ENCODE measurements at regions not wholly inside any gene's neighbourhood (a gene's known extent, or its start where the extent isn't known, plus 50 kb on each side); places are given as distances from the start of the nearest gene placed in this dataset.

GRCh38 chr1:83756984-83757717 lies 241.8 kb downstream of the TTLL7 start:
- H3K27me3 ChIP-seq (ENCODE audit: insufficient read depth, poor library complexity, severe bottlenecking), result no peaks in the 10 kb centered on the region
- ATAC-seq (ENCODE audit: low read depth), result no peak
- no peak for DNase-seq (ENCODE audit: low spot score)
- TF ChIP-seq CTCF (IDR thresholded peaks at IDR 0.05; ENCODE audit: poor library complexity, severe bottlenecking), result no peak
- H3K4me3 ChIP-seq (ENCODE audit: severe bottlenecking), result no peak overlapping the region
- no peaks in the 10 kb centered on the region for H3K36me3 ChIP-seq (ENCODE audit: low read depth)
- no peaks in the 10 kb centered on the region for H3K9me3 ChIP-seq (ENCODE audit: severe bottlenecking)
- no peaks in the 10 kb centered on the region for H3K4me1 ChIP-seq (ENCODE audit: insufficient read depth, poor library complexity, severe bottlenecking)
- no peak overlapping the region for H3K27ac ChIP-seq (ENCODE audit: poor library complexity, severe bottlenecking)

GRCh38 chr1:83751602-83752001 lies 247.3 kb downstream of the TTLL7 start:
- TF ChIP-seq CTCF (IDR thresholded peaks at IDR 0.05; ENCODE audit: poor library complexity, severe bottlenecking), result no peak
- DNase-seq (ENCODE audit: low spot score) (no peak), ATAC-seq (ENCODE audit: low read depth) (no peak)
- Histone ChIP-seq H3K27me3 (ENCODE audit: insufficient read depth, poor library complexity, severe bottlenecking) (no peaks in the 10 kb centered on the region), H3K27ac (ENCODE audit: poor library complexity, severe bottlenecking) (no peak overlapping the region), H3K4me3 (ENCODE audit: severe bottlenecking) (no peak overlapping the region), H3K4me1 (ENCODE audit: insufficient read depth, poor library complexity, severe bottlenecking) (no peaks in the 10 kb centered on the region), H3K9me3 (ENCODE audit: severe bottlenecking) (no peaks in the 10 kb centered on the region), H3K36me3 (ENCODE audit: low read depth) (no peaks in the 10 kb centered on the region)

GRCh38 chr1:83750201-83750600 lies 248.7 kb downstream of the TTLL7 start:
- TF ChIP-seq CTCF (IDR thresholded peaks at IDR 0.05; ENCODE audit: poor library complexity, severe bottlenecking), result no peak
- DNase-seq (ENCODE audit: low spot score) (no peak), ATAC-seq (ENCODE audit: low read depth) (no peak)
- H3K9me3 ChIP-seq (ENCODE audit: severe bottlenecking), result no peaks in the 10 kb centered on the region
- H3K27me3 ChIP-seq (ENCODE audit: insufficient read depth, poor library complexity, severe bottlenecking), result no peaks in the 10 kb centered on the region
- no peaks in the 10 kb centered on the region for H3K36me3 ChIP-seq (ENCODE audit: low read depth)
- H3K4me3 ChIP-seq (ENCODE audit: severe bottlenecking), result no peak overlapping the region
- H3K27ac ChIP-seq (ENCODE audit: poor library complexity, severe bottlenecking), result no peak overlapping the region
- no peaks in the 10 kb centered on the region for H3K4me1 ChIP-seq (ENCODE audit: insufficient read depth, poor library complexity, severe bottlenecking)

GRCh38 chr1:83747853-83748482 lies 251.0 kb downstream of the TTLL7 start:
- no peaks in the 10 kb centered on the region for H3K27me3 ChIP-seq (ENCODE audit: insufficient read depth, poor library complexity, severe bottlenecking)
- no peaks in the 10 kb centered on the region for H3K9me3 ChIP-seq (ENCODE audit: severe bottlenecking)
- no peaks in the 10 kb centered on the region for H3K36me3 ChIP-seq (ENCODE audit: low read depth)
- no peak overlapping the region for H3K27ac ChIP-seq (ENCODE audit: poor library complexity, severe bottlenecking)
- ATAC-seq (ENCODE audit: low read depth) (no peak), DNase-seq (ENCODE audit: low spot score) (no peak)
- no peak overlapping the region for H3K4me3 ChIP-seq (ENCODE audit: severe bottlenecking)
- TF ChIP-seq CTCF (IDR thresholded peaks at IDR 0.05; ENCODE audit: poor library complexity, severe bottlenecking), result no peak
- no peaks in the 10 kb centered on the region for H3K4me1 ChIP-seq (ENCODE audit: insufficient read depth, poor library complexity, severe bottlenecking)

GRCh38 chr1:83746234-83746633 lies 252.7 kb downstream of the TTLL7 start:
- ATAC-seq (ENCODE audit: low read depth) (no peak), DNase-seq (ENCODE audit: low spot score) (no peak)
- no peak overlapping the region for H3K27ac ChIP-seq (ENCODE audit: poor library complexity, severe bottlenecking)
- H3K9me3 ChIP-seq (ENCODE audit: severe bottlenecking), result no peaks in the 10 kb centered on the region
- no peaks in the 10 kb centered on the region for H3K36me3 ChIP-seq (ENCODE audit: low read depth)
- no peak overlapping the region for H3K4me3 ChIP-seq (ENCODE audit: severe bottlenecking)
- H3K27me3 ChIP-seq (ENCODE audit: insufficient read depth, poor library complexity, severe bottlenecking), result no peaks in the 10 kb centered on the region
- TF ChIP-seq CTCF (IDR thresholded peaks at IDR 0.05; ENCODE audit: poor library complexity, severe bottlenecking), result no peak
- H3K4me1 ChIP-seq (ENCODE audit: insufficient read depth, poor library complexity, severe bottlenecking), result no peaks in the 10 kb centered on the region
